ENCODE measurements at regions not wholly inside any gene's neighbourhood (a gene's known extent, or its start where the extent isn't known, plus 50 kb on each side); places are given as distances from the start of the nearest gene placed in this dataset.
"Not testable (repeated sequence)": the region's sequence is repeated elsewhere in the genome, so short reads cannot be mapped to it uniquely, and the experiment has no call there.

DNA sequence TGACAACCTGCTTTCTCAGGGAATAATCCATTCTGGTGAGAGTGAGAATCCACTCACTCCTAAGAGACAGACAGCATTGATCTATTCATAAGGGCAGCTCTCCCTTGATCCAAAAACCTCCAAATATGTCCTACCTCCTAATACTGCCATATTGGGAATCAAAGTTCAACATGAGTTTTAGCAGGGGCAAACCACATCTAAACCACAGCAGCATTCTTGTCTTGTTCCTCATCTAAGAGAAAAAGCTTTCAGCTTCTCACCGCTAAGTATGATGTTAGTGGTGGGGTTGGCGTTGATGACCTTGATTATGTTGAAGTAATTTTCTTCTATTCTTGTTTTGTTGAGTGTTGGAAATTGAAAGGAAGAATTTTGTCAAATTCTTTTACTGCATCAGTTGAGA is 69.6 kb downstream of the SERTM2 start:
- TF ChIP-seq EZH2 (IDR thresholded peaks at IDR 0.05) (no peak), CTCF (IDR thresholded peaks at IDR 0.05) (no peak), EZH2phosphoT487 (IDR thresholded peaks at IDR 0.05) (no peak)
- H3K27me3 ChIP-seq: no peaks in the 10 kb centered on the region
- H2AFZ ChIP-seq (replicated peaks): no peak overlapping the region
- Mint-ChIP-seq H3K9me3 (no peaks in the 10 kb centered on the region), H3K4me3 (no peak overlapping the region), H3K36me3 (no peaks in the 10 kb centered on the region), H3K27ac (no peak overlapping the region), H3K27me3 (ENCODE audit: insufficient read depth, low read depth) (no peaks in the 10 kb centered on the region), H3K4me1 (peaks cover 21% of the 10 kb centered on the region)
- H3K4me1 ChIP-seq: peaks cover 25% of the 10 kb centered on the region
- H3K9ac ChIP-seq: no peak overlapping the region
- no peak overlapping the region for H3K27ac ChIP-seq
- DNase-seq (ENCODE audit: low spot score): no peak
- H3K36me3 ChIP-seq: no peaks in the 10 kb centered on the region
- peaks cover 16% of the 10 kb centered on the region for H3F3A ChIP-seq (ENCODE audit: low read depth)
- H3K4me2 ChIP-seq: no peak overlapping the region
- H4K20me1 ChIP-seq (ENCODE audit: low read depth): no peaks in the 10 kb centered on the region
- no peaks in the 10 kb centered on the region for H3K9me3 ChIP-seq (ENCODE audit: low read depth)
- H3K4me3 ChIP-seq: no peak overlapping the region
- no peaks in the 10 kb centered on the region for H3K79me2 ChIP-seq (ENCODE audit: low read depth)

GRCh38 chrX:111585337-111585736 is 73.9 kb downstream of the SERTM2 start:
- Mint-ChIP-seq H3K4me3 (no peak overlapping the region), H3K9me3 (no peaks in the 10 kb centered on the region), H3K4me1 (peaks cover 27% of the 10 kb centered on the region), H3K27me3 (ENCODE audit: insufficient read depth, low read depth) (no peaks in the 10 kb centered on the region), H3K36me3 (no peaks in the 10 kb centered on the region), H3K27ac (no peak overlapping the region)
- TF ChIP-seq EZH2 (IDR thresholded peaks at IDR 0.05) (no peak), CTCF (IDR thresholded peaks at IDR 0.05) (no peak), EZH2phosphoT487 (IDR thresholded peaks at IDR 0.05) (no peak)
- no peaks in the 10 kb centered on the region for H3K36me3 ChIP-seq
- H3K9ac ChIP-seq: no peak overlapping the region
- no peaks in the 10 kb centered on the region for H3K79me2 ChIP-seq (ENCODE audit: low read depth)
- no peaks in the 10 kb centered on the region for H4K20me1 ChIP-seq (ENCODE audit: low read depth)
- peaks cover 16% of the 10 kb centered on the region for H3F3A ChIP-seq (ENCODE audit: low read depth)
- no peak overlapping the region for H3K4me3 ChIP-seq
- peaks cover 33% of the 10 kb centered on the region for H3K4me1 ChIP-seq
- H3K27me3 ChIP-seq: no peaks in the 10 kb centered on the region
- H3K27ac ChIP-seq: no peak overlapping the region
- no peaks in the 10 kb centered on the region for H3K9me3 ChIP-seq (ENCODE audit: low read depth)
- H3K4me2 ChIP-seq: peak overlapping the region; percentile 48
- H2AFZ ChIP-seq (replicated peaks): no peak overlapping the region
- peak; percentile 56 for DNase-seq (ENCODE audit: low spot score)

- not testable (repeated sequence) for H3K9me3 ChIP-seq (ENCODE audit: low read depth); H3K36me3 Mint-ChIP-seq; H3K27ac ChIP-seq; H3K4me3 Mint-ChIP-seq; H3K9me3 Mint-ChIP-seq; H3K4me3 ChIP-seq; H3K27me3 Mint-ChIP-seq (ENCODE audit: insufficient read depth, low read depth); H3K4me2 ChIP-seq; H3K4me1 ChIP-seq; H3K4me1 Mint-ChIP-seq; H3K79me2 ChIP-seq (ENCODE audit: low read depth); DNase-seq (ENCODE audit: low spot score); H3K27me3 ChIP-seq; H3K27ac Mint-ChIP-seq; H3K36me3 ChIP-seq; H3K9ac ChIP-seq; H3F3A ChIP-seq (ENCODE audit: low read depth); H4K20me1 ChIP-seq (ENCODE audit: low read depth)
- H2AFZ ChIP-seq (replicated peaks): peak overlapping the region; percentile 34
Measured at GRCh38 chrX:111594348-111594877, 83.0 kb downstream of the SERTM2 start.

- no peak overlapping the region for H3K27ac ChIP-seq
Measured at GRCh38 chrX:111597967-111598366, 83.0 kb upstream of the ALG13 start.

More at GRCh38 chrX:111597967-111598366, 83.0 kb upstream of the ALG13 start:
- H3K36me3 ChIP-seq: no peaks in the 10 kb centered on the region
- no peaks in the 10 kb centered on the region for H3F3A ChIP-seq (ENCODE audit: low read depth)
- H3K9me3 ChIP-seq (ENCODE audit: low read depth): no peaks in the 10 kb centered on the region
- TF ChIP-seq EZH2phosphoT487 (IDR thresholded peaks at IDR 0.05) (no peak), CTCF (IDR thresholded peaks at IDR 0.05) (no peak)
- no peak overlapping the region for H3K4me2 ChIP-seq
- no peaks in the 10 kb centered on the region for H3K4me1 ChIP-seq
- Mint-ChIP-seq H3K9me3 (no peaks in the 10 kb centered on the region), H3K4me1 (no peaks in the 10 kb centered on the region), H3K27me3 (ENCODE audit: insufficient read depth, low read depth) (peaks cover 3% of the 10 kb centered on the region), H3K4me3 (no peak overlapping the region), H3K27ac (no peak overlapping the region), H3K36me3 (no peaks in the 10 kb centered on the region)
- H2AFZ ChIP-seq (replicated peaks): no peak overlapping the region
- H3K9ac ChIP-seq: no peak overlapping the region
- H3K27me3 ChIP-seq: no peaks in the 10 kb centered on the region
- H3K79me2 ChIP-seq (ENCODE audit: low read depth): no peaks in the 10 kb centered on the region
- no peaks in the 10 kb centered on the region for H4K20me1 ChIP-seq (ENCODE audit: low read depth)
- DNase-seq (ENCODE audit: low spot score): no peak
- no peak overlapping the region for H3K4me3 ChIP-seq

Measured in neural progenitor cell (in vitro differentiated cells).